H1 (cell line): ENCODE measurements at regions not wholly inside any gene's neighbourhood (a gene's known extent, or its start where the extent isn't known, plus 50 kb on each side); places are given as distances from the start of the nearest gene placed in this dataset.

Experiments
- CTCF ChIA-PET: fragments of 300-600 bp; sonication (Branson Sonifier 250); formaldehyde crosslinking; loops from one replicate; lab custom pipeline; 2021; ENCODE audit not compliant: partially characterized antibody; lab: Charles Lee
- POLR2A ChIA-PET: fragments of 300-600 bp; sonication (Branson Sonifier 250); formaldehyde crosslinking; loops from one replicate; lab custom pipeline; 2021; ENCODE audit warnings: inconsistent platforms; ENCODE audit not compliant: partially characterized antibody; lab: Charles Lee
- DNase-seq, 2 experiments: peaks; one replicate each; pipeline versions ENCODE4 v3.0.0 to v3.0.0-alpha.2; 2010 to 2022; ENCODE audit warnings: low spot score in 2 of 2, low read depth in 1 of 2, mixed read lengths in 1 of 2
- FAIRE-seq: peaks from 2 replicates; lab custom pipeline; 2011; peaks lifted over from hg19 to GRCh38; lab: Jason Lieb, UNC
- H2AFZ ChIP-seq: 2 replicates; pipeline ENCODE4 v1.8.1; 2012; ENCODE audit warnings: low read length, inconsistent platforms
- H2AK5ac ChIP-seq: 2 replicates; pipeline ENCODE4 v1.6.1; 2013; ENCODE audit warnings: low read depth, low read length
- H2BK120ac ChIP-seq: replicated peaks from 2 replicates; pipeline ENCODE3; 2013; ENCODE audit warnings: low read depth, low read length, inconsistent platforms
- H2BK12ac ChIP-seq: 2 replicates; pipeline ENCODE4 v1.6.1; 2013; ENCODE audit warnings: low read depth, low read length
- H2BK15ac ChIP-seq: 2 replicates; pipeline ENCODE4 v1.6.1; 2013; ENCODE audit warnings: low read length
- H2BK20ac ChIP-seq: 2 replicates; pipeline ENCODE4 v1.6.1; 2013; ENCODE audit warnings: low read length
- H2BK5ac ChIP-seq: 2 replicates; pipeline ENCODE4 v1.6.1; 2013; ENCODE audit warnings: low read depth, low read length
- H3K14ac ChIP-seq: 2 replicates; pipeline ENCODE4 v1.6.1; 2013; ENCODE audit warnings: inconsistent platforms; ENCODE audit not compliant: insufficient read length
- H3K18ac ChIP-seq: 2 replicates; pipeline ENCODE4 v1.6.1; 2013; ENCODE audit warnings: low read length; ENCODE audit errors: extremely low read depth
- H3K23ac ChIP-seq: 2 replicates; pipeline ENCODE4 v1.6.1; 2013; ENCODE audit warnings: inconsistent platforms; ENCODE audit not compliant: insufficient read length
- H3K23me2 ChIP-seq: 2 replicates; pipeline ENCODE4 v1.6.1; 2013; ENCODE audit warnings: low read depth, low read length
- H3K27ac ChIP-seq: 2 replicates; pipeline ENCODE4 v1.6.1; 2011; ENCODE audit warnings: low read depth, low read length, inconsistent platforms
- H3K27me3 ChIP-seq, 4 experiments: replicated peaks in 1 of 4; 1 replicate in 1 of 4; 2 replicates in 3 of 4; pipeline versions ENCODE4 v1.6.1 to v1.8.1; 2011 to 2013; ENCODE audit warnings: low read length in 3 of 4, mild to moderate bottlenecking in 3 of 4, inconsistent platforms in 2 of 4, mixed read lengths in 2 of 4, moderate library complexity in 1 of 4; ENCODE audit not compliant: control insufficient read depth in 3 of 4, insufficient read depth in 3 of 4; ENCODE audit errors: extremely low read depth in 1 of 4
- H3K36me3 ChIP-seq, 4 experiments: 2 replicates each; pipeline versions ENCODE4 v1.6.1 to v1.8.1; 2011 to 2013; ENCODE audit warnings: mild to moderate bottlenecking in 4 of 4, low read length in 3 of 4, moderate library complexity in 2 of 4, control low read depth in 1 of 4, inconsistent platforms in 1 of 4; ENCODE audit not compliant: insufficient read depth in 4 of 4, control insufficient read depth in 2 of 4
- H3K4ac ChIP-seq: replicated peaks from 2 replicates; pipeline ENCODE3; 2013; ENCODE audit warnings: low read length, low read depth, mixed read lengths, inconsistent platforms; ENCODE audit not compliant: insufficient read length
- H3K4me1 ChIP-seq, 4 experiments: replicated peaks in 1 of 4; 1 replicate in 1 of 4; 2 replicates in 3 of 4; pipeline versions ENCODE4 v1.6.1 to v1.8.1; 2011 to 2013; ENCODE audit warnings: low read length in 3 of 4, inconsistent platforms in 2 of 4, mixed read lengths in 1 of 4; ENCODE audit not compliant: insufficient read depth in 4 of 4, control insufficient read depth in 3 of 4
- H3K4me2 ChIP-seq, 2 experiments: 2 replicates each; pipeline versions ENCODE4 v1.6.1 to v1.8.1; 2011 to 2013; ENCODE audit warnings: low read depth in 2 of 2, low read length in 2 of 2, control low read depth in 1 of 2, inconsistent platforms in 1 of 2, mild to moderate bottlenecking in 1 of 2; ENCODE audit not compliant: insufficient read depth in 1 of 2
- H3K4me3 ChIP-seq, 4 experiments: fragments of 200-600, 300-600 bp in 1 of 4; sonication (generic), shearing (Covaris generic), sonication (Bioruptor Twin) in 1 of 4; 2 replicates each; pipeline versions ENCODE4 v1.5.1 to v1.8.1; 2011 to 2016; ENCODE audit warnings: low read length in 4 of 4, low read depth in 3 of 4, control low read depth in 2 of 4, inconsistent platforms in 2 of 4, mild to moderate bottlenecking in 2 of 4, mixed read lengths in 1 of 4, moderate library complexity in 1 of 4; ENCODE audit not compliant: insufficient read depth in 2 of 4; ENCODE audit errors: extremely low read depth in 1 of 4
- H3K56ac ChIP-seq: replicated peaks from 2 replicates; pipeline ENCODE3; 2013; ENCODE audit warnings: low read depth, mild to moderate bottlenecking, mixed read lengths, low read length, inconsistent platforms; ENCODE audit not compliant: insufficient read length
- H3K79me1 ChIP-seq: 2 replicates; pipeline ENCODE4 v1.6.1; 2013; ENCODE audit warnings: low read depth, low read length, control low read depth
- H3K79me2 ChIP-seq, 2 experiments: 2 replicates each; pipeline versions ENCODE4 v1.6.1 to v1.8.1; 2012 to 2013; ENCODE audit warnings: low read length in 2 of 2, mild to moderate bottlenecking in 2 of 2, inconsistent platforms in 1 of 2; ENCODE audit not compliant: insufficient read depth in 2 of 2, control insufficient read depth in 1 of 2
- H3K9ac ChIP-seq, 4 experiments: replicated peaks in 1 of 4; 1 replicate in 1 of 4; 2 replicates in 3 of 4; pipeline versions ENCODE4 v1.6.1 to v1.8.1; 2011 to 2013; ENCODE audit warnings: low read depth in 3 of 4, low read length in 3 of 4, control low read depth in 2 of 4, mild to moderate bottlenecking in 2 of 4, moderate library complexity in 2 of 4, inconsistent platforms in 1 of 4; ENCODE audit errors: extremely low read depth in 1 of 4
- H3K9me3 ChIP-seq, 2 experiments: 2 replicates each; pipeline versions ENCODE4 v1.6.1 to v1.8.1; 2012 to 2013; ENCODE audit warnings: mild to moderate bottlenecking in 2 of 2, moderate library complexity in 2 of 2, control low read depth in 1 of 2, inconsistent platforms in 1 of 2, low read depth in 1 of 2, low read length in 1 of 2, mixed read lengths in 1 of 2; ENCODE audit not compliant: insufficient read depth in 2 of 2
- H4K20me1 ChIP-seq, 2 experiments: replicated peaks in 1 of 2; 2 replicates each; pipeline versions ENCODE3 to v1.8.1; 2011 to 2013; ENCODE audit warnings: inconsistent platforms in 2 of 2, low read length in 2 of 2, mild to moderate bottlenecking in 1 of 2; ENCODE audit not compliant: insufficient read depth in 2 of 2, control insufficient read depth in 1 of 2
- H4K5ac ChIP-seq: 2 replicates; pipeline ENCODE4 v1.6.1; 2013; ENCODE audit warnings: low read length, low read depth, mixed read lengths, inconsistent platforms; ENCODE audit not compliant: insufficient read length
- H4K8ac ChIP-seq: 2 replicates; pipeline ENCODE4 v1.8.0; 2013; ENCODE audit warnings: mild to moderate bottlenecking, moderate library complexity, low read length, inconsistent platforms; ENCODE audit not compliant: insufficient read depth; ENCODE audit errors: extremely low read depth
- H4K91ac ChIP-seq: replicated peaks from 2 replicates; pipeline ENCODE3; 2013; ENCODE audit warnings: low read length, mixed read lengths, inconsistent platforms; ENCODE audit not compliant: insufficient read length
- E2F6 ChIP-seq: IDR thresholded peaks from 2 replicates; pipeline ENCODE4 v1.6.1; 2012; ENCODE audit warnings: inconsistent platforms
- ZNF274 ChIP-seq: IDR thresholded peaks from 2 replicates; pipeline ENCODE4 v1.7.0; 2012; ENCODE audit warnings: low read length, borderline replicate concordance; ENCODE audit errors: extremely low read depth
- WGBS, 2 experiments: shearing (Covaris generic) in 1 of 2; methylation state at CpG; one replicate each; pipeline versions ENCODE4 v1.1.6 to v1.1.7; 2013 to 2015; ENCODE audit warnings: low lambda C conversion rate in 2 of 2, mixed read lengths in 2 of 2, inconsistent platforms in 1 of 2, low coverage in 1 of 2, missing lambda C conversion rate in 1 of 2; ENCODE audit not compliant: insufficient replicate concordance in 2 of 2, insufficient coverage in 1 of 2, insufficient read length in 1 of 2; ENCODE audit errors: extremely low coverage in 1 of 2, missing lambda C conversion rate in 1 of 2; 5-methylcytosine and 5-hydroxymethylcytosine counted together

GRCh38 chr4:181465826-181466225, 777.4 kb upstream of the TENM3 start:
- no peaks in the 10 kb centered on the region for H3K79me1 ChIP-seq
- 88% methylated on average over 7 of the region's 7 CpGs; no CpG with 5 or more reads in 1 of the 2 experiments for WGBS, 2 experiments
- no peak overlapping the region for H2BK20ac ChIP-seq
- H3K23me2 ChIP-seq: no peaks in the 10 kb centered on the region
- H3K79me2 ChIP-seq: no peaks in the 10 kb centered on the region
- H3K9ac ChIP-seq: no peak overlapping the region
- no peak overlapping the region for H3K23ac ChIP-seq
- no peak overlapping the region for H4K8ac ChIP-seq
- CTCF ChIA-PET: no interaction called here
- TF ChIP-seq ZNF274: no peak
- no peak for TF ChIP-seq E2F6
- 0 out of 2 replicates have a peak overlapping the region, but pooled peaks have one; percentile 17 for H2BK12ac ChIP-seq
- no peaks in the 10 kb centered on the region for H3K4me1 ChIP-seq
- H4K91ac ChIP-seq: no peak overlapping the region
- no peak overlapping the region for H3K56ac ChIP-seq
- H2BK5ac ChIP-seq: no peak overlapping the region
- DNase-seq: no peak
- no peaks in the 10 kb centered on the region for H4K20me1 ChIP-seq
- H2AK5ac ChIP-seq: no peak overlapping the region
- no peak overlapping the region for H2BK15ac ChIP-seq
- H2BK120ac ChIP-seq: no peak overlapping the region
- H3K36me3 ChIP-seq: no peaks in the 10 kb centered on the region
- no peak overlapping the region for H3K27ac ChIP-seq
- no peak overlapping the region for H3K18ac ChIP-seq
- H3K14ac ChIP-seq: no peak overlapping the region
- no peaks in the 10 kb centered on the region for H3K9me3 ChIP-seq
- no peak overlapping the region for H4K5ac ChIP-seq
- no peak overlapping the region for H3K4me3 ChIP-seq
- no peaks in the 10 kb centered on the region for H3K27me3 ChIP-seq
- POLR2A ChIA-PET: no interaction called here
- H3K4ac ChIP-seq: no peak overlapping the region
- H2AFZ ChIP-seq: peak overlapping the region; percentile 70; the same call in 1 of the 2 replicates
- H3K4me2 ChIP-seq: no peak overlapping the region
- no peak for FAIRE-seq
